ENCODE measurements at regions not wholly inside any gene's neighbourhood (a gene's known extent, or its start where the extent isn't known, plus 50 kb on each side); places are given as distances from the start of the nearest gene placed in this dataset.

DNA sequence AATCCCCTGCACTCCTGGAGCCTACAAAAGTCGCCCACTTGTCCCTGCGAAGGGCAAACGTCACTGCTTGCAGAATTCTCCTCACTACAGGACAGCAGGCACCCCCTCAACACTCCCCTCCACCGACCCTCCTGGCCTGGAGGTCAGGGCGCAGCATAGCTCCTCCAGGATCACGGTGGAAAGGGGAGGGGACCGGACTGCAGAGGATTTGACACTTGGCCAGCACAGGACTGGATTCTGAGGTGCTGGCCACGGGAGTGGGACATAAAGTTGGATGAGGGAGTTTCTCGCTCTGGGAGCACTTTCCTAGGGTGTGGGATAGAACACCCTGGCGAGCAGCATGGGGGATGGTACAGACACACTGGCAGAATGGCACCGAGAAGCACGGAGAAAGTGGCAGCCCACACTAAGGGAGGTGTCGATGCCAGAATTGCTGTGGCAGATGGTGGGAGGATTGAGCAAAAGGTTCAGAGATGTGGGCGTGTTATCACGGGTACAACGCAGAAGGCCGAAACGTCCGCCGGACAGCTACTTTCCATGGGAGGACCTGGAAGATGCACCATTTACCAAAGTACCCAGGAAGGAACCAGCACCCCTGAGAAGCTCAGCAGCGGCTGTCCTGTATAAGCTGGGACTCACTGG, 51.4 kb upstream of the DIO3 start:
- DNase-seq (no peak), ATAC-seq (ENCODE audit: insufficient read depth, low read depth) (no peak)
- no peak overlapping the region for H3K4me2 ChIP-seq (ENCODE audit: insufficient read depth, low read length)
- peaks cover 3% of the 10 kb centered on the region for H4K20me1 ChIP-seq (ENCODE audit: insufficient read depth, low read length)
- H3K36me3 ChIP-seq (ENCODE audit: insufficient read depth, low read length) = no peaks in the 10 kb centered on the region
- H3K4me1 ChIP-seq (ENCODE audit: insufficient read depth, low read length) = no peaks in the 10 kb centered on the region
- no peaks in the 10 kb centered on the region for H3K9me3 ChIP-seq (ENCODE audit: insufficient read depth, low read length, severe bottlenecking)
- no peak overlapping the region for H3K9ac ChIP-seq (ENCODE audit: low read depth, low read length)
- no peaks in the 10 kb centered on the region for H3K27me3 ChIP-seq (ENCODE audit: insufficient read depth, low read length, poor library complexity)
- no peak for TF ChIP-seq EZH2 (IDR thresholded peaks at IDR 0.05; ENCODE audit: borderline replicate concordance, low read depth, low read length, severe bottlenecking)
- TF ChIP-seq, protein P1, sequence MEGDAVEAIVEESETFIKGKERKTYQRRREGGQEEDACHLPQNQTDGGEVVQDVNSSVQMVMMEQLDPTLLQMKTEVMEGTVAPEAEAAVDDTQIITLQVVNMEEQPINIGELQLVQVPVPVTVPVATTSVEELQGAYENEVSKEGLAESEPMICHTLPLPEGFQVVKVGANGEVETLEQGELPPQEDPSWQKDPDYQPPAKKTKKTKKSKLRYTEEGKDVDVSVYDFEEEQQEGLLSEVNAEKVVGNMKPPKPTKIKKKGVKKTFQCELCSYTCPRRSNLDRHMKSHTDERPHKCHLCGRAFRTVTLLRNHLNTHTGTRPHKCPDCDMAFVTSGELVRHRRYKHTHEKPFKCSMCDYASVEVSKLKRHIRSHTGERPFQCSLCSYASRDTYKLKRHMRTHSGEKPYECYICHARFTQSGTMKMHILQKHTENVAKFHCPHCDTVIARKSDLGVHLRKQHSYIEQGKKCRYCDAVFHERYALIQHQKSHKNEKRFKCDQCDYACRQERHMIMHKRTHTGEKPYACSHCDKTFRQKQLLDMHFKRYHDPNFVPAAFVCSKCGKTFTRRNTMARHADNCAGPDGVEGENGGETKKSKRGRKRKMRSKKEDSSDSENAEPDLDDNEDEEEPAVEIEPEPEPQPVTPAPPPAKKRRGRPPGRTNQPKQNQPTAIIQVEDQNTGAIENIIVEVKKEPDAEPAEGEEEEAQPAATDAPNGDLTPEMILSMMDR (IDR thresholded peaks at IDR 0.05; ENCODE audit: borderline replicate concordance, extremely low read depth, low read length, poor library complexity, severe bottlenecking) = no peak
- no peak overlapping the region for H3K4me3 ChIP-seq (ENCODE audit: low read depth in 1 of 2, low read length in 2 of 2)
- H2AFZ ChIP-seq (ENCODE audit: low read depth, low read length) = no peak overlapping the region
- no peaks in the 10 kb centered on the region for H3K79me2 ChIP-seq (ENCODE audit: insufficient read depth, low read length)
- H3K27ac ChIP-seq (ENCODE audit: low read length) = no peak overlapping the region

DNA sequence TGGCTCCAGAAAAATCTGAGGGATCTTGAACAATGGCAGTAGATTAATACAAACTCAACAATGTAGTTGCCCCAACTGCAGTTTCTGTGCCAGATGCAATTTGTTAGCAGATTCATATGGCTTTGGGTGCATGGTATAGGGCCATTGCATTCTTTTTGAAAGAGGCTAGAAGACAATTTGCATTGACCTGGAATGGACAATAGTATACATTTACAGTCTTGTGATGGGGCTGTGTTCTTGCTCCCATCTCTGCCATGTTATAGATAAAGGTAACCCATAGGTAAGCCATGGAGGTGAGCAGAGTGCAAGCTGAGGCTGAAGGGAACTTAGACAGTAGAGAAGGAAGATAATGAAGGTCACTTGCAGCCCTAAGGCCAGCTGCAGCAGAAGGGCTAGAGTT, 50.1 kb upstream of the DIO3 start:
- Histone ChIP-seq H3K9me3 (ENCODE audit: insufficient read depth, low read length, severe bottlenecking) (peaks cover 8% of the 10 kb centered on the region), H3K4me3 (ENCODE audit: low read depth in 1 of 2, low read length in 2 of 2) (no peak overlapping the region), H3K27ac (ENCODE audit: low read length) (no peak overlapping the region), H2AFZ (ENCODE audit: low read depth, low read length) (no peak overlapping the region), H4K20me1 (ENCODE audit: insufficient read depth, low read length) (peaks cover 3% of the 10 kb centered on the region), H3K4me1 (ENCODE audit: insufficient read depth, low read length) (no peaks in the 10 kb centered on the region), H3K79me2 (ENCODE audit: insufficient read depth, low read length) (no peaks in the 10 kb centered on the region), H3K4me2 (ENCODE audit: insufficient read depth, low read length) (no peak overlapping the region), H3K27me3 (ENCODE audit: insufficient read depth, low read length, poor library complexity) (no peaks in the 10 kb centered on the region), H3K36me3 (ENCODE audit: insufficient read depth, low read length) (no peaks in the 10 kb centered on the region), H3K9ac (ENCODE audit: low read depth, low read length) (no peak overlapping the region)
- DNase-seq (no peak), ATAC-seq (ENCODE audit: insufficient read depth, low read depth) (no peak)
- no peak for TF ChIP-seq EZH2 (IDR thresholded peaks at IDR 0.05; ENCODE audit: borderline replicate concordance, low read depth, low read length, severe bottlenecking)
- TF ChIP-seq, protein P1 (IDR thresholded peaks at IDR 0.05; ENCODE audit: borderline replicate concordance, extremely low read depth, low read length, poor library complexity, severe bottlenecking) = no peak
